GM12878 (cell line): ENCODE measurements at regions not wholly inside any gene's neighbourhood (a gene's known extent, or its start where the extent isn't known, plus 50 kb on each side); places are given as distances from the start of the nearest gene placed in this dataset.

ENCODE experiments used
- ATAC-seq: fragments of 200-7000 bp; cut with Tn5 transposase; 3 replicates; pipeline ENCODE4 v1.9.1; 2020; ENCODE audit warnings: mild to moderate bottlenecking, moderate library complexity
- BruUV-seq: library from RNA; stranded (reverse); fragments of 400-500 nt; replicated peaks from 2 replicates; lab custom pipeline; 2021; lab: Mats Ljungman, UMichigan
- CTCF ChIA-PET: fragments of 300-600 bp; sonication (Branson Sonifier 250); formaldehyde crosslinking; extraction: SDS; loops from one replicate; lab custom pipeline; 2021; ENCODE audit warnings: inconsistent platforms; lab: Yijun Ruan, JAX
- POLR2A ChIA-PET: fragments of 350-600 bp; formaldehyde crosslinking; extraction: SDS; loops from one replicate; lab custom pipeline; 2021; ENCODE audit warnings: inconsistent platforms; lab: Charles Lee
- RAD21 ChIA-PET: fragments of 300-600 bp; sonication (Branson Sonifier 250); formaldehyde crosslinking; loops from one replicate; lab custom pipeline; 2023; ENCODE audit warnings: antibody characterized with exemption; ENCODE audit not compliant: unreplicated experiment; lab: Charles Lee
- SMC1A ChIA-PET: fragments of 300-600 bp; sonication (Branson Sonifier 250); formaldehyde crosslinking; loops from one replicate; lab custom pipeline; 2023; ENCODE audit not compliant: unreplicated experiment, uncharacterized antibody; lab: Charles Lee
- DNase-seq: peaks from one replicate; pipeline ENCODE4 v3.0.0-alpha.2; 2011; ENCODE audit warnings: low read depth, low spot score
- FAIRE-seq: peaks from 3 replicates; lab custom pipeline; 2011; peaks lifted over from hg19 to GRCh38; lab: Jason Lieb, UNC
- H2AFZ ChIP-seq: 2 replicates; pipeline ENCODE4 v1.6.0; 2011; ENCODE audit warnings: low read depth, low read length, control low read depth; ENCODE audit not compliant: control insufficient read depth
- H3K27ac ChIP-seq: 2 replicates; pipeline ENCODE4 v1.5.1; 2011; ENCODE audit warnings: control low read depth; ENCODE audit not compliant: control insufficient read depth, insufficient read depth
- H3K27me3 ChIP-seq, 2 experiments: replicated peaks in 1 of 2; 2 replicates each; pipeline versions ENCODE4 v1.6.0 to v1.6.1; 2011; ENCODE audit warnings: low read length in 1 of 2; ENCODE audit not compliant: control insufficient read depth in 2 of 2, insufficient read depth in 2 of 2
- H3K36me3 ChIP-seq, 2 experiments: 2 replicates each; pipeline ENCODE4 v1.5.1; 2011; ENCODE audit warnings: low read length in 1 of 2; ENCODE audit not compliant: control insufficient read depth in 2 of 2, insufficient read depth in 2 of 2
- H3K4me1 ChIP-seq: 2 replicates; pipeline ENCODE4 v1.6.1; 2011; ENCODE audit warnings: mild to moderate bottlenecking, low read length, moderate library complexity, mixed read lengths; ENCODE audit not compliant: control insufficient read depth, insufficient read depth
- H3K4me2 ChIP-seq: 2 replicates; pipeline ENCODE4 v1.6.0; 2011; ENCODE audit warnings: control low read depth; ENCODE audit not compliant: control insufficient read depth, insufficient read depth
- H3K4me3 ChIP-seq: fragments of 200-600 bp; sonication (generic); 2 replicates; pipeline ENCODE4 v1.5.1; 2016
- H3K79me2 ChIP-seq: 2 replicates; pipeline ENCODE4 v1.6.0; 2011; ENCODE audit warnings: low read length; ENCODE audit not compliant: control insufficient read depth, insufficient read depth
- H3K9ac ChIP-seq: 2 replicates; pipeline ENCODE4 v1.8.0; 2011; ENCODE audit warnings: low read length, control low read depth, mixed read lengths; ENCODE audit not compliant: control insufficient read depth, insufficient read depth
- H3K9me3 ChIP-seq: replicated peaks from 3 replicates; pipeline ENCODE4 v1.5.1; 2011; ENCODE audit warnings: mild to moderate bottlenecking, low read length; ENCODE audit not compliant: control insufficient read depth, insufficient read depth
- H4K20me1 ChIP-seq: 2 replicates; pipeline ENCODE4 v1.6.0; 2011; ENCODE audit not compliant: control insufficient read depth, insufficient read depth
- HCFC1 ChIP-seq: fragments of 150-350 bp; IDR thresholded peaks from 2 replicates; pipeline ENCODE4 v1.6.1; 2014; ENCODE audit warnings: low read length
- IKZF2 ChIP-seq, 2 experiments: fragments of 450-650 bp; IDR thresholded peaks; 2 replicates each; pipeline ENCODE4 v1.6.1; 2017; ENCODE audit warnings: mild to moderate bottlenecking in 2 of 2, moderate library complexity in 2 of 2
- KDM1A ChIP-seq: fragments of 200-600 bp; sonication (generic); IDR thresholded peaks from 2 replicates; pipeline ENCODE4 v1.6.1; 2016; ENCODE audit warnings: borderline replicate concordance
- MEF2B ChIP-seq: fragments of 450-650 bp; IDR thresholded peaks from 2 replicates; pipeline ENCODE4 v1.6.1; 2018; ENCODE audit warnings: mild to moderate bottlenecking, moderate library complexity; ENCODE audit not compliant: partially characterized antibody, poor library complexity, severe bottlenecking
- MYC ChIP-seq: IDR thresholded peaks from 2 replicates; pipeline ENCODE4 v1.6.1; 2011; ENCODE audit warnings: mild to moderate bottlenecking, low read length, moderate library complexity, inconsistent platforms; ENCODE audit not compliant: insufficient read depth, insufficient replicate concordance, insufficient read length, severe bottlenecking
- PAX5 ChIP-seq: IDR thresholded peaks from 2 replicates; pipeline ENCODE4 v1.6.1; 2011; ENCODE audit warnings: low read depth, low read length, borderline replicate concordance
- SMAD1 ChIP-seq: fragments of 450-650 bp; IDR thresholded peaks from 2 replicates; pipeline ENCODE4 v1.6.1; 2018; ENCODE audit warnings: mild to moderate bottlenecking, low read depth; ENCODE audit not compliant: partially characterized antibody
- ZNF622 ChIP-seq: fragments of 450-650 bp; IDR thresholded peaks from 2 replicates; pipeline ENCODE4 v1.6.1; 2017; ENCODE audit warnings: mild to moderate bottlenecking, inconsistent platforms
- WGBS: methylation state at CpG from one replicate; pipeline ENCODE4 v1.1.6; 2016; ENCODE audit warnings: low lambda C conversion rate; ENCODE audit not compliant: insufficient replicate concordance, insufficient coverage; ENCODE audit errors: missing lambda C conversion rate; 5-methylcytosine and 5-hydroxymethylcytosine counted together
- in situ Hi-C: fragments of 300-500 bp; cut with MboI; formaldehyde crosslinking; loops from 9 replicates; pipeline ENCODE4 v1.14.3; 2018; ENCODE audit warnings: mixed read lengths
- intact Hi-C: fragments of 100-400 bp; cut with micrococcal nuclease; formaldehyde crosslinking; loops from one replicate; pipeline ENCODE4 v1.14.2; 2022; ENCODE audit not compliant: unreplicated experiment
- TF ChIP-seq, protein P1 (sequence below): fragments of 450-650 bp; IDR thresholded peaks from 2 replicates; pipeline ENCODE4 v1.6.1; 2017; ENCODE audit warnings: mild to moderate bottlenecking
- TF ChIP-seq, protein P2 (sequence below): fragments of 150-350 bp; IDR thresholded peaks from 2 replicates; pipeline ENCODE4 v1.6.1; 2016; ENCODE audit warnings: low read depth, low read length
- TF ChIP-seq, protein P3 (sequence below): fragments of 450-650 bp; IDR thresholded peaks from 2 replicates; pipeline ENCODE4 v1.6.1; 2017; ENCODE audit warnings: low read depth, mild to moderate bottlenecking, moderate library complexity
- TF ChIP-seq, protein P4 (sequence below): fragments of 450-650 bp; IDR thresholded peaks from 2 replicates; pipeline ENCODE4 v1.6.1; 2017; ENCODE audit warnings: mild to moderate bottlenecking, moderate library complexity

DNA sequence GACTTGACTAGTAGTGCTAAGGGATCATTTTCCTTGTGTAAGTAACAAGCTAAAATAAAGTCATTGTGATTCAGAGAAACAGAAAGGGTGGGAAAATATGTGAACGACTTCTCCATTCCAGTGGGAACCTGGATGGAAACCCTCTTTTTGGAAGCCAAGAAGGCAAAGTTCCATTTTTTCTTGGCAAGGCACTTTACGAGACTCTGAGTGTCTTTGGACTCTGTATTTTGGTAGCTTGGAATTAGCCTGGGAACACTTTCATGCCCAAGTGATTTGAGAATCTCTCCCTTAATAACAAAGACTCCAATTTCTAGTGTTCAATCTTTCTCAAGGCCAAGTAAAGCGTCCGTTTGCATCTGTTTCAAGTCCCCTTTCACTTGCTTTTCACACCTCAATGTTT lies 100.5 kb upstream of the SASH1 start:
- in situ Hi-C loops = no loop called here
- WGBS = 43% methylated on average over 4 of the region's 4 CpGs
- intact Hi-C loops = no loop called here
- TF ChIP-seq PAX5 (no peak), ZNF622 (no peak), MYC (no peak), SMAD1 (no peak), MEF2B (no peak), KDM1A (no peak), IKZF2 (IDR thresholded peaks at IDR 0.05) (no peak), HCFC1 (no peak)
- TF ChIP-seq, protein P1, sequence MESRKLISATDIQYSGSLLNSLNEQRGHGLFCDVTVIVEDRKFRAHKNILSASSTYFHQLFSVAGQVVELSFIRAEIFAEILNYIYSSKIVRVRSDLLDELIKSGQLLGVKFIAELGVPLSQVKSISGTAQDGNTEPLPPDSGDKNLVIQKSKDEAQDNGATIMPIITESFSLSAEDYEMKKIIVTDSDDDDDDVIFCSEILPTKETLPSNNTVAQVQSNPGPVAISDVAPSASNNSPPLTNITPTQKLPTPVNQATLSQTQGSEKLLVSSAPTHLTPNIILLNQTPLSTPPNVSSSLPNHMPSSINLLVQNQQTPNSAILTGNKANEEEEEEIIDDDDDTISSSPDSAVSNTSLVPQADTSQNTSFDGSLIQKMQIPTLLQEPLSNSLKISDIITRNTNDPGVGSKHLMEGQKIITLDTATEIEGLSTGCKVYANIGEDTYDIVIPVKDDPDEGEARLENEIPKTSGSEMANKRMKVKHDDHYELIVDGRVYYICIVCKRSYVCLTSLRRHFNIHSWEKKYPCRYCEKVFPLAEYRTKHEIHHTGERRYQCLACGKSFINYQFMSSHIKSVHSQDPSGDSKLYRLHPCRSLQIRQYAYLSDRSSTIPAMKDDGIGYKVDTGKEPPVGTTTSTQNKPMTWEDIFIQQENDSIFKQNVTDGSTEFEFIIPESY = no peak
- TF ChIP-seq, protein P2, sequence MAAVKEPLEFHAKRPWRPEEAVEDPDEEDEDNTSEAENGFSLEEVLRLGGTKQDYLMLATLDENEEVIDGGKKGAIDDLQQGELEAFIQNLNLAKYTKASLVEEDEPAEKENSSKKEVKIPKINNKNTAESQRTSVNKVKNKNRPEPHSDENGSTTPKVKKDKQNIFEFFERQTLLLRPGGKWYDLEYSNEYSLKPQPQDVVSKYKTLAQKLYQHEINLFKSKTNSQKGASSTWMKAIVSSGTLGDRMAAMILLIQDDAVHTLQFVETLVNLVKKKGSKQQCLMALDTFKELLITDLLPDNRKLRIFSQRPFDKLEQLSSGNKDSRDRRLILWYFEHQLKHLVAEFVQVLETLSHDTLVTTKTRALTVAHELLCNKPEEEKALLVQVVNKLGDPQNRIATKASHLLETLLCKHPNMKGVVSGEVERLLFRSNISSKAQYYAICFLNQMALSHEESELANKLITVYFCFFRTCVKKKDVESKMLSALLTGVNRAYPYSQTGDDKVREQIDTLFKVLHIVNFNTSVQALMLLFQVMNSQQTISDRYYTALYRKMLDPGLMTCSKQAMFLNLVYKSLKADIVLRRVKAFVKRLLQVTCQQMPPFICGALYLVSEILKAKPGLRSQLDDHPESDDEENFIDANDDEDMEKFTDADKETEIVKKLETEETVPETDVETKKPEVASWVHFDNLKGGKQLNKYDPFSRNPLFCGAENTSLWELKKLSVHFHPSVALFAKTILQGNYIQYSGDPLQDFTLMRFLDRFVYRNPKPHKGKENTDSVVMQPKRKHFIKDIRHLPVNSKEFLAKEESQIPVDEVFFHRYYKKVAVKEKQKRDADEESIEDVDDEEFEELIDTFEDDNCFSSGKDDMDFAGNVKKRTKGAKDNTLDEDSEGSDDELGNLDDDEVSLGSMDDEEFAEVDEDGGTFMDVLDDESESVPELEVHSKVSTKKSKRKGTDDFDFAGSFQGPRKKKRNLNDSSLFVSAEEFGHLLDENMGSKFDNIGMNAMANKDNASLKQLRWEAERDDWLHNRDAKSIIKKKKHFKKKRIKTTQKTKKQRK = no peak
- TF ChIP-seq, protein P3, sequence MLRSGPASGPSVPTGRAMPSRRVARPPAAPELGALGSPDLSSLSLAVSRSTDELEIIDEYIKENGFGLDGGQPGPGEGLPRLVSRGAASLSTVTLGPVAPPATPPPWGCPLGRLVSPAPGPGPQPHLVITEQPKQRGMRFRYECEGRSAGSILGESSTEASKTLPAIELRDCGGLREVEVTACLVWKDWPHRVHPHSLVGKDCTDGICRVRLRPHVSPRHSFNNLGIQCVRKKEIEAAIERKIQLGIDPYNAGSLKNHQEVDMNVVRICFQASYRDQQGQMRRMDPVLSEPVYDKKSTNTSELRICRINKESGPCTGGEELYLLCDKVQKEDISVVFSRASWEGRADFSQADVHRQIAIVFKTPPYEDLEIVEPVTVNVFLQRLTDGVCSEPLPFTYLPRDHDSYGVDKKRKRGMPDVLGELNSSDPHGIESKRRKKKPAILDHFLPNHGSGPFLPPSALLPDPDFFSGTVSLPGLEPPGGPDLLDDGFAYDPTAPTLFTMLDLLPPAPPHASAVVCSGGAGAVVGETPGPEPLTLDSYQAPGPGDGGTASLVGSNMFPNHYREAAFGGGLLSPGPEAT = no peak
- TF ChIP-seq, protein P4, sequence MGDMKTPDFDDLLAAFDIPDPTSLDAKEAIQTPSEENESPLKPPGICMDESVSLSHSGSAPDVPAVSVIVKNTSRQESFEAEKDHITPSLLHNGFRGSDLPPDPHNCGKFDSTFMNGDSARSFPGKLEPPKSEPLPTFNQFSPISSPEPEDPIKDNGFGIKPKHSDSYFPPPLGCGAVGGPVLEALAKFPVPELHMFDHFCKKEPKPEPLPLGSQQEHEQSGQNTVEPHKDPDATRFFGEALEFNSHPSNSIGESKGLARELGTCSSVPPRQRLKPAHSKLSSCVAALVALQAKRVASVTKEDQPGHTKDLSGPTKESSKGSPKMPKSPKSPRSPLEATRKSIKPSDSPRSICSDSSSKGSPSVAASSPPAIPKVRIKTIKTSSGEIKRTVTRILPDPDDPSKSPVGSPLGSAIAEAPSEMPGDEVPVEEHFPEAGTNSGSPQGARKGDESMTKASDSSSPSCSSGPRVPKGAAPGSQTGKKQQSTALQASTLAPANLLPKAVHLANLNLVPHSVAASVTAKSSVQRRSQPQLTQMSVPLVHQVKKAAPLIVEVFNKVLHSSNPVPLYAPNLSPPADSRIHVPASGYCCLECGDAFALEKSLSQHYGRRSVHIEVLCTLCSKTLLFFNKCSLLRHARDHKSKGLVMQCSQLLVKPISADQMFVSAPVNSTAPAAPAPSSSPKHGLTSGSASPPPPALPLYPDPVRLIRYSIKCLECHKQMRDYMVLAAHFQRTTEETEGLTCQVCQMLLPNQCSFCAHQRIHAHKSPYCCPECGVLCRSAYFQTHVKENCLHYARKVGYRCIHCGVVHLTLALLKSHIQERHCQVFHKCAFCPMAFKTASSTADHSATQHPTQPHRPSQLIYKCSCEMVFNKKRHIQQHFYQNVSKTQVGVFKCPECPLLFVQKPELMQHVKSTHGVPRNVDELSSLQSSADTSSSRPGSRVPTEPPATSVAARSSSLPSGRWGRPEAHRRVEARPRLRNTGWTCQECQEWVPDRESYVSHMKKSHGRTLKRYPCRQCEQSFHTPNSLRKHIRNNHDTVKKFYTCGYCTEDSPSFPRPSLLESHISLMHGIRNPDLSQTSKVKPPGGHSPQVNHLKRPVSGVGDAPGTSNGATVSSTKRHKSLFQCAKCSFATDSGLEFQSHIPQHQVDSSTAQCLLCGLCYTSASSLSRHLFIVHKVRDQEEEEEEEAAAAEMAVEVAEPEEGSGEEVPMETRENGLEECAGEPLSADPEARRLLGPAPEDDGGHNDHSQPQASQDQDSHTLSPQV = no peak

More for the DNA sequence above, 100.5 kb upstream of the SASH1 start:
- RAD21 ChIA-PET = no interaction called here
- Histone ChIP-seq H3K9me3 (no peaks in the 10 kb centered on the region), H3K36me3 (no peaks in the 10 kb centered on the region), H4K20me1 (no peaks in the 10 kb centered on the region), H3K79me2 (no peaks in the 10 kb centered on the region), H3K27me3 (no peaks in the 10 kb centered on the region; a peak in 2 of 4 replicates), H3K4me3 (no peak overlapping the region), H3K4me2 (no peak overlapping the region), H3K27ac (no peak overlapping the region), H2AFZ (no peak overlapping the region), H3K9ac (no peak overlapping the region), H3K4me1 (no peaks in the 10 kb centered on the region)
- DNase-seq = no peak
- SMC1A ChIA-PET = interaction anchor here (0.6 kb wide), 1 partner anchor 39 kb away, joined by 3 read pairs; no protein-coding TSS in a partner anchor
- FAIRE-seq = no peak
- ATAC-seq = no peak
- no TSS peak for BruUV-seq
- CTCF ChIA-PET = no interaction called here
- POLR2A ChIA-PET = no interaction called here
